Muscle layer of colon (tissue), 2 donors: ENCODE measurements at regions not wholly inside any gene's neighbourhood (a gene's known extent, or its start where the extent isn't known, plus 50 kb on each side); places are given as distances from the start of the nearest gene placed in this dataset.
"Not testable (repeated sequence)": the region's sequence is repeated elsewhere in the genome, so short reads cannot be mapped to it uniquely, and the experiment has no call there.

Experiments
- H3K27ac ChIP-seq: one replicate; pipeline ENCODE4 v1.7.0; 2013; ENCODE audit warnings: low read depth, mild to moderate bottlenecking, low read length, moderate library complexity
- H3K27me3 ChIP-seq, 2 donors: one replicate each; pipeline ENCODE4 v1.7.0; 2013; ENCODE audit warnings: low read length in 2 of 2, mild to moderate bottlenecking in 2 of 2; ENCODE audit not compliant: insufficient read depth in 2 of 2, control insufficient read depth in 1 of 2
- H3K36me3 ChIP-seq: one replicate; pipeline ENCODE4 v1.7.0; 2013; ENCODE audit warnings: mild to moderate bottlenecking, low read length; ENCODE audit not compliant: insufficient read depth
- H3K4me1 ChIP-seq: one replicate; pipeline ENCODE4 v1.7.0; 2013; ENCODE audit warnings: mild to moderate bottlenecking, low read length; ENCODE audit not compliant: insufficient read depth
- H3K4me3 ChIP-seq, 2 donors: one replicate each; pipeline ENCODE4 v1.7.0; 2013; ENCODE audit warnings: low read length in 2 of 2, low read depth in 1 of 2, mild to moderate bottlenecking in 1 of 2, moderate library complexity in 1 of 2
- H3K9ac ChIP-seq: one replicate; pipeline ENCODE4 v1.7.0; 2013; ENCODE audit warnings: low read length
- H3K9me3 ChIP-seq: one replicate; pipeline ENCODE4 v1.7.0; 2013; ENCODE audit warnings: mild to moderate bottlenecking, low read length
- donor health status: abdominal sarcoma.
- donor health status: Adenocarcinoma of cecum.

DNA sequence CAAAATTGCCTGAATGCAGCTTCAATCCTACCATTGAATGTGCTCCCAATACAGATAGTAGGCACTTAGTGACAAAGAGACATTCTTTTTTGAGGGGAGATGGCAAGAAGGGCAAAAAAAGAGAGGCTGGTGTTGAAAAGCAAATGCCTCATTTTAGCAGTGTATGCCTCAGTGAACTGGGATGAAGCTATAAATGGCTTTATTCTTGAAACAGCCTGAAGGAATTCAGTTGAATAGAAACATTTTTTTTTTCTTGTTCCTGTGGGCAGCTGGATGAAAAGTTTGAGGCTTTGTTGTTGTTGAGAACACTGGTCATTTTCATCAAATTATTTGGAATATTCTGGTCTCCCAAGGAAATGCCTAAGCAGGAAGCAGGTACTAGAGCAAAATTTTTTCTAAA is 228.9 kb downstream of the RNF144A start:
- Histone ChIP-seq H3K4me3 (no peak overlapping the region), H3K27ac (no peak overlapping the region), H3K36me3 (no peaks in the 10 kb centered on the region), H3K9me3 (no peaks in the 10 kb centered on the region), H3K9ac (no peak overlapping the region), H3K27me3 (no peaks in the 10 kb centered on the region), H3K4me1 (no peaks in the 10 kb centered on the region)

- no peak overlapping the region for H3K4me3 ChIP-seq
- H3K9ac ChIP-seq = no peak overlapping the region
- no peaks in the 10 kb centered on the region for H3K9me3 ChIP-seq
- no peaks in the 10 kb centered on the region for H3K36me3 ChIP-seq
- H3K27me3 ChIP-seq = no peaks in the 10 kb centered on the region
- H3K4me1 ChIP-seq = no peaks in the 10 kb centered on the region
- H3K27ac ChIP-seq = no peak overlapping the region
Observed at GRCh38 chr2:7154656-7155055, 237.4 kb downstream of the RNF144A start.

GRCh38 chr2:7161501-7161900 is 244.3 kb downstream of the RNF144A start:
- no peaks in the 10 kb centered on the region for H3K9me3 ChIP-seq
- H3K27me3 ChIP-seq = no peaks in the 10 kb centered on the region
- H3K4me3 ChIP-seq = no peak overlapping the region
- H3K4me1 ChIP-seq = no peaks in the 10 kb centered on the region
- H3K9ac ChIP-seq = no peak overlapping the region
- no peak overlapping the region for H3K27ac ChIP-seq
- no peaks in the 10 kb centered on the region for H3K36me3 ChIP-seq

DNA sequence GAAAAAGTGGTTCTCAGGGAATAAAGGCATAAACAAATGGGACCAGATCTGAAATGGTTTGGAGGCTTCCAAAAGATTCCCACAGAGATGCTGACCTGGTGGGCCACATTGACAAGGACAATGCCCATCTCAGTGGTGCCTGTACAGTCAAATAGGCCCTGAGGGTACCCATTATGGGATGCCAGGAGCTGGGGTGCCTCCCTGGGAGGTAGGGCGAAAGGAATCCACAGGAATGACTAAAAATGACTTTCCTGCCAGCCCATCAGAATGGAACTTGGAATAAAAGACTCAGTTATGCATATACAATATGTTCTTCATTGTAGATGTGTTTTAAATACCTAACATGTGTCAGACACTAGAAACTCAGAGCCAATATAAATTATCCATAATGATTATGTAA is 248.5 kb downstream of the RNF144A start:
- Histone ChIP-seq H3K36me3 (no peaks in the 10 kb centered on the region), H3K9me3 (no peaks in the 10 kb centered on the region), H3K4me1 (no peaks in the 10 kb centered on the region), H3K27me3 (no peaks in the 10 kb centered on the region), H3K9ac (no peak overlapping the region), H3K27ac (no peak overlapping the region), H3K4me3 (no peak overlapping the region)

DNA sequence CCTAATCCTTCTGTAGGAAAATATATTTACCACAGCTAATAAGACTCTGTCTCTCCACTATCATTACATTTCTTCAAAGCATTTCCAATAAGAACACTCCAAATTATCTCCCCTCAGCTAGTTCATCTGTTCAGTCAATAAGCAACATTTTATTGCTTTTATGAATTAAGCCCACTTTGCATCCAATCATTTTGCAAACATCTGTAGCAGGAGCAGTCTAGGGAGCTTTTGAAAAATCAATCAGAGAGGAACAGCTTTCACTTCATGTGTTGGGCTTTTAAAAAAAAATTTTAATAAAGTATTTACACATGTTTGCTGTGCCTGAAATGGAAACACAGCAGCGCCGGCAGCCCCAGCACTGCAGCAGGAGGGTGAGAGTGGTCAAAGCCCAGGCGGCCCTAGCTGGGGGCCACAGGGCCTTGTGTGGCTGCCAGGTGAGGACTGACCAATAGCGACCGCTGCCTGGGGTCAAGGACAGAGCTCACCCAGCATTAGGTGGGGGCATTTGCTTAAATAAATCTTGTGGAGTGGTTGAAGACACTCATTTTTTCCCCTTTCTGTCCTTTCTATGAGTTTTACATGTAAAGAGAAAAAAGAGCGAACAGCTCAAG is 250.7 kb downstream of the RNF144A start:
- Histone ChIP-seq H3K27ac (no peak overlapping the region), H3K27me3 (no peaks in the 10 kb centered on the region), H3K36me3 (no peaks in the 10 kb centered on the region), H3K4me3 (no peak overlapping the region), H3K9me3 (no peaks in the 10 kb centered on the region), H3K4me1 (no peaks in the 10 kb centered on the region), H3K9ac (no peak overlapping the region)

GRCh38 chr2:7169593-7169992 is 252.4 kb downstream of the RNF144A start:
- no peak overlapping the region for H3K9ac ChIP-seq
- no peaks in the 10 kb centered on the region for H3K4me1 ChIP-seq
- H3K27me3 ChIP-seq = no peaks in the 10 kb centered on the region
- H3K27ac ChIP-seq = no peak overlapping the region
- H3K4me3 ChIP-seq = no peak overlapping the region
- H3K9me3 ChIP-seq = no peaks in the 10 kb centered on the region
- H3K36me3 ChIP-seq = no peaks in the 10 kb centered on the region

DNA sequence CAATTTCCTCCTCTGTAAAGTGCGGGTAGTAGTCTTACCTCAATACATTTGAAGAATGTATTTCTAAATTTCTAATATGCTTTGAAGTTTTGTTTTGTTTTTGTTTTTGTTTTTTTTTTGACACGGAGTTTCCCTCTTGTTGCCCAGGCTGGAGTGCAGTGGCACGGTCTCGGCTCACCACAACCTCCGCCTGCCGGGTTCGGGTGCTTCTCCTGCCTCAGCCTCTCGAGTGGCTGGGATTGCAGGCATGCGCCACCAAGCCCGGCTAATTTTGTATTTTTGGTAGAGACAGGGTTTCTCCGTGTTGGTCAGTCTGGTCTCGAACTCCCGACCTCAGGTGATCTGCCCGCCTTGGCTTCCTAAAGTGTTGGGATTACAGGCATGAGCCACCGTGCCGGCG is 261.8 kb downstream of the RNF144A start:
- not testable (repeated sequence) for H3K9ac ChIP-seq, H3K9me3 ChIP-seq, H3K27me3 ChIP-seq, H3K4me3 ChIP-seq, H3K36me3 ChIP-seq, H3K27ac ChIP-seq, H3K4me1 ChIP-seq

- Histone ChIP-seq H3K36me3 (no peaks in the 10 kb centered on the region), H3K9me3 (no peaks in the 10 kb centered on the region), H3K27ac (no peak overlapping the region), H3K27me3 (no peaks in the 10 kb centered on the region), H3K4me3 (no peak overlapping the region), H3K4me1 (peaks cover 7% of the 10 kb centered on the region), H3K9ac (no peak overlapping the region)
Observed at GRCh38 chr2:7180638-7181370, 263.6 kb downstream of the RNF144A start.

DNA sequence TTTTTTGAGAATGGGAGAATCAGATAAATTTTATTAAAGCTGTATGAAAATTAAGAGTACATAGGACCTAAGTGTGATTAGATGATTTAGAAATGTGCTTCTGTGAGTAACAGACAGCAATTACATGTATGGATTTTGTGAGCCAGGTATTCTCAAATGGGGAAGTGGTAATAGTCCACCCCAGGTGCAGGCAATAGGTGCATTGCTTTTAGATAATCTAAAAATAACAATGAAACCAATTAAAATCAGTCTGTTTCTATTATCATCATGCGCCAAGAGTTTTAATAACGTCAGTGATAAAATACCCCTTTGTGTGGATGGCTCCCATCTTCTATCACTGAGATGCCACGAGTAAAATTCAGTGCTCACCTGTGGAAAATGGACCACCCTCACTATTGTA is 265.3 kb downstream of the RNF144A start:
- Histone ChIP-seq H3K27ac (no peak overlapping the region), H3K27me3 (no peaks in the 10 kb centered on the region), H3K9me3 (no peaks in the 10 kb centered on the region), H3K36me3 (no peaks in the 10 kb centered on the region), H3K4me1 (peaks cover 7% of the 10 kb centered on the region), H3K4me3 (no peak overlapping the region), H3K9ac (no peak overlapping the region)

DNA sequence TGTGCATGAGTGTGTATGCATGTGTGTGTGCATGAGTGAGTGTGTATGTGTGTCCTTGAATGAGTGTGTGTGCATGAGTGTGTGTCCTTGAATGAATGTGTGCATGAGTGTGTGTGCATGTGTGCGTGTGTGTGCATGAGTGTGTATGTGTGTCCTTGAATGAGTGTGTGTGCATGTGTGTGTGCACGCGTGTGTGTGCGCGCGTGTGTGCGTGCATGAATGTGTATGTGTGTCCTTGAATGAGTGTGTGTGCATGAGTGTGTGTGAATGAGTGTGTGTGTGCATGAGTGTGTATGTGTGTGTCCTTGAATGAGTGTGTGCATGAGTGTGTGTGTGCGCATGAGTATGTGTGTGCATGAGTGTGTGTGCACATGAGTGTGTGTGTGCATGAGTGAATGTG is 271.9 kb downstream of the RNF144A start:
- H3K27me3 ChIP-seq = no peaks in the 10 kb centered on the region
- H3K36me3 ChIP-seq = no peaks in the 10 kb centered on the region
- no peaks in the 10 kb centered on the region for H3K4me1 ChIP-seq
- no peak overlapping the region for H3K4me3 ChIP-seq
- H3K9ac ChIP-seq = no peak overlapping the region
- no peaks in the 10 kb centered on the region for H3K9me3 ChIP-seq
- H3K27ac ChIP-seq = no peak overlapping the region

GRCh38 chr2:7190587-7191324 is 273.5 kb downstream of the RNF144A start:
- H3K4me3 ChIP-seq = no peak overlapping the region
- no peaks in the 10 kb centered on the region for H3K36me3 ChIP-seq
- no peaks in the 10 kb centered on the region for H3K4me1 ChIP-seq
- no peaks in the 10 kb centered on the region for H3K27me3 ChIP-seq
- no peak overlapping the region for H3K9ac ChIP-seq
- H3K9me3 ChIP-seq = no peaks in the 10 kb centered on the region
- no peak overlapping the region for H3K27ac ChIP-seq
